A549 (cell line): ENCODE measurements at regions not wholly inside any gene's neighbourhood (a gene's known extent, or its start where the extent isn't known, plus 50 kb on each side); places are given as distances from the start of the nearest gene placed in this dataset.

Source experiments
- ATAC-seq, 2 experiments: fragments of 200-7000 bp in 1 of 2; fragments of >200 bp in 1 of 2; cut with Nextera tagmentation in 1 of 2; cut with Tn5 transposase in 1 of 2; 3 replicates each; pipeline versions ENCODE4 v1.8.0 to v1.9.1; 2018 to 2020; ENCODE audit warnings: mild to moderate bottlenecking in 1 of 2, moderate library complexity in 1 of 2
- CTCF ChIA-PET: fragments of 300-600 bp; sonication (Branson Sonifier 250); formaldehyde crosslinking; extraction: SDS; loops from one replicate; lab custom pipeline; 2021; ENCODE audit warnings: antibody characterized with exemption, inconsistent platforms; lab: Yijun Ruan, JAX
- POLR2A ChIA-PET: fragments of 350-600 bp; formaldehyde crosslinking; extraction: SDS; loops from one replicate; lab custom pipeline; 2021; ENCODE audit warnings: antibody characterized with exemption, inconsistent platforms; lab: Yijun Ruan, JAX
- DNase-seq, 2 experiments: peaks; one replicate each; pipeline versions ENCODE4 v3.0.0 to v3.0.0-alpha.2; 2011 to 2016; ENCODE audit warnings: low read depth in 1 of 2, low spot score in 1 of 2
- FAIRE-seq: peaks from 2 replicates; lab custom pipeline; 2011; peaks lifted over from hg19 to GRCh38; lab: Jason Lieb, UNC
- H3K27ac ChIP-seq, 2 experiments: fragments of >200 bp; sonication (Bioruptor Twin); formaldehyde crosslinking; 3 replicates each; pipeline ENCODE4 v1.5.1; 2016 to 2017
- H3K4me1 ChIP-seq: fragments of >200 bp; sonication (Bioruptor Twin); formaldehyde crosslinking; 3 replicates; pipeline ENCODE4 v1.6.1; 2016
- H3K4me2 ChIP-seq: fragments of >200 bp; sonication (Bioruptor Twin); formaldehyde crosslinking; 3 replicates; pipeline ENCODE4 v1.6.1; 2016
- H3K4me3 ChIP-seq: fragments of >200 bp; sonication (Bioruptor Twin); formaldehyde crosslinking; 3 replicates; pipeline ENCODE4 v1.5.1; 2016
- H3K9me3 ChIP-seq: fragments of >200 bp; sonication (Bioruptor Twin); formaldehyde crosslinking; 3 replicates; pipeline ENCODE4 v1.6.1; 2016
- BHLHE40 ChIP-seq: IDR thresholded peaks from 2 replicates; pipeline ENCODE4 v1.6.1; 2012; ENCODE audit warnings: low read depth, low read length, inconsistent platforms
- CBX2 ChIP-seq: fragments of 200-600 bp; sonication (generic); IDR thresholded peaks from 2 replicates; pipeline ENCODE4 v1.6.1; 2016; ENCODE audit warnings: low read depth, mild to moderate bottlenecking, borderline replicate concordance
- CBX8 ChIP-seq: fragments of 200-600 bp; sonication (generic); IDR thresholded peaks from 2 replicates; pipeline ENCODE4 v1.6.1; 2016
- EHF ChIP-seq: fragments of 250-450 bp; sonication (Bioruptor Pico); IDR thresholded peaks from 2 replicates; pipeline ENCODE4 v1.5.0; 2020; ENCODE audit warnings: mild to moderate bottlenecking
- EHMT2 ChIP-seq: fragments of 200-600 bp; sonication (generic); IDR thresholded peaks from 2 replicates; pipeline ENCODE4 v1.6.1; 2016; ENCODE audit warnings: antibody characterized with exemption, low read depth, mild to moderate bottlenecking, moderate library complexity
- EP300 ChIP-seq, 2 experiments: fragments of >200 bp; sonication (Bioruptor Twin); formaldehyde crosslinking; IDR thresholded peaks; 2 replicates in 1 of 2; 3 replicates in 1 of 2; pipeline ENCODE4 v1.6.1; 2016 to 2017
- ESRRA ChIP-seq: fragments of 150-350 bp; IDR thresholded peaks from 2 replicates; pipeline ENCODE4 v1.6.1; 2014; ENCODE audit warnings: mild to moderate bottlenecking, low read length, borderline replicate concordance
- FOXS1 ChIP-seq: fragments of 250-450 bp; sonication (Bioruptor Pico); IDR thresholded peaks from 2 replicates; pipeline ENCODE4 v1.5.0; 2020; ENCODE audit warnings: mild to moderate bottlenecking, moderate library complexity
- HDAC2 ChIP-seq: fragments of 200-600 bp; sonication (generic); IDR thresholded peaks from 2 replicates; pipeline ENCODE4 v1.6.1; 2016
- HOXB13 ChIP-seq: fragments of 250-450 bp; sonication (Bioruptor Pico); IDR thresholded peaks from 2 replicates; pipeline ENCODE4 v1.5.0; 2020; ENCODE audit warnings: low read depth, mild to moderate bottlenecking, moderate library complexity
- JUN ChIP-seq, 2 experiments: fragments of >200 bp; sonication (Bioruptor Twin); formaldehyde crosslinking; IDR thresholded peaks; 2 replicates in 1 of 2; 3 replicates in 1 of 2; pipeline ENCODE4 v1.6.1; 2016 to 2017
- JUNB ChIP-seq: fragments of >200 bp; sonication (Bioruptor Twin); formaldehyde crosslinking; IDR thresholded peaks from 2 replicates; pipeline ENCODE4 v1.6.1; 2016
- MAFK ChIP-seq: fragments of 450-650 bp; IDR thresholded peaks from 2 replicates; pipeline ENCODE4 v1.6.1; 2014; ENCODE audit not compliant: partially characterized antibody
- MAX ChIP-seq: IDR thresholded peaks from 2 replicates; pipeline ENCODE4 v1.6.1; 2012
- NR3C1 ChIP-seq: fragments of >200 bp; sonication (Bioruptor Twin); formaldehyde crosslinking; IDR thresholded peaks from 3 replicates; pipeline ENCODE4 v1.6.1; 2017
- PBX3 ChIP-seq: IDR thresholded peaks from 2 replicates; pipeline ENCODE4 v1.6.1; 2012
- TP53 ChIP-seq: fragments of 250-450 bp; sonication (Bioruptor Pico); IDR thresholded peaks from 2 replicates; pipeline ENCODE4 v1.5.0; 2021; ENCODE audit warnings: mild to moderate bottlenecking, moderate library complexity
- ZC3H11A ChIP-seq: fragments of 450-650 bp; IDR thresholded peaks from 2 replicates; pipeline ENCODE4 v1.6.1; 2014; ENCODE audit warnings: antibody characterized with exemption, mild to moderate bottlenecking
- ZFP36 ChIP-seq: fragments of 450-650 bp; IDR thresholded peaks from 2 replicates; pipeline ENCODE4 v1.6.1; 2014; ENCODE audit warnings: borderline replicate concordance; ENCODE audit not compliant: partially characterized antibody
- ZNF302 ChIP-seq: fragments of 250-450 bp; sonication (Bioruptor Pico); IDR thresholded peaks from 2 replicates; pipeline ENCODE4 v1.9.0; 2021; ENCODE audit warnings: inconsistent platforms, mild to moderate bottlenecking, moderate library complexity
- ZSCAN20 ChIP-seq: fragments of 250-450 bp; sonication (Bioruptor Pico); IDR thresholded peaks from 2 replicates; pipeline ENCODE4 v1.8.0; 2022; ENCODE audit warnings: mild to moderate bottlenecking, moderate library complexity
- WGBS: methylation state at CpG from one replicate; pipeline ENCODE4 v1.1.6; 2017; ENCODE audit errors: missing lambda C conversion rate; 5-methylcytosine and 5-hydroxymethylcytosine counted together
- TF ChIP-seq, protein P1 (sequence below): fragments of >200 bp; sonication (Bioruptor Twin); formaldehyde crosslinking; IDR thresholded peaks from 3 replicates; pipeline ENCODE4 v1.6.1; 2016
- TF ChIP-seq, protein P2 (sequence below): fragments of 450-650 bp; IDR thresholded peaks from 2 replicates; pipeline ENCODE4 v1.6.1; 2014; ENCODE audit warnings: antibody characterized with exemption
- TF ChIP-seq, protein P3 (sequence below): fragments of 250-450 bp; sonication (Bioruptor Pico); IDR thresholded peaks from 2 replicates; pipeline ENCODE4 v1.5.0; 2021; ENCODE audit warnings: mild to moderate bottlenecking, moderate library complexity, borderline replicate concordance
- TF ChIP-seq, protein P4 (sequence below): fragments of >200 bp; sonication (Bioruptor Twin); formaldehyde crosslinking; IDR thresholded peaks from 3 replicates; pipeline ENCODE4 v1.5.1; 2016
- TF ChIP-seq, protein P5 (sequence below): fragments of >200 bp; sonication (Bioruptor Twin); formaldehyde crosslinking; IDR thresholded peaks from 2 replicates; pipeline ENCODE4 v1.6.1; 2016

GRCh38 chr10:3548702-3549101 is 236.3 kb downstream of the KLF6 start:
- no peak overlapping the region for H3K4me3 ChIP-seq
- no peaks in the 10 kb centered on the region; the same call in 2 of the 3 replicates for H3K9me3 ChIP-seq
- FAIRE-seq (no peak), ATAC-seq (no peak), DNase-seq (no peak)
- peaks cover 6% of the 10 kb centered on the region; the same call in 1 of the 3 replicates for H3K4me1 ChIP-seq
- H3K27ac ChIP-seq, result peak overlapping the region in 1 of 2 experiments; percentile 56; a peak in 3 of 6 replicates
- TF ChIP-seq JUN (IDR thresholded peaks at IDR 0.05) (no peak), MAFK (peak; percentile 31), BHLHE40 (no peak)
- TF ChIP-seq, protein P1, sequence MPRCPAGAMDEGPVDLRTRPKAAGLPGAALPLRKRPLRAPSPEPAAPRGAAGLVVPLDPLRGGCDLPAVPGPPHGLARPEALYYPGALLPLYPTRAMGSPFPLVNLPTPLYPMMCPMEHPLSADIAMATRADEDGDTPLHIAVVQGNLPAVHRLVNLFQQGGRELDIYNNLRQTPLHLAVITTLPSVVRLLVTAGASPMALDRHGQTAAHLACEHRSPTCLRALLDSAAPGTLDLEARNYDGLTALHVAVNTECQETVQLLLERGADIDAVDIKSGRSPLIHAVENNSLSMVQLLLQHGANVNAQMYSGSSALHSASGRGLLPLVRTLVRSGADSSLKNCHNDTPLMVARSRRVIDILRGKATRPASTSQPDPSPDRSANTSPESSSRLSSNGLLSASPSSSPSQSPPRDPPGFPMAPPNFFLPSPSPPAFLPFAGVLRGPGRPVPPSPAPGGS, result no peak
- POLR2A ChIA-PET, result no interaction called here
- CTCF ChIA-PET, result interaction anchor here (2.1 kb wide), 1 partner anchor 23 kb away, joined by 4 read pairs; no protein-coding TSS in a partner anchor
- WGBS, result 91% methylated on average over 1 of the region's 1 CpG
- no peak overlapping the region for H3K4me2 ChIP-seq

- no peak overlapping the region for H3K4me2 ChIP-seq
- H3K9me3 ChIP-seq, result no peaks in the 10 kb centered on the region; the same call in 2 of the 3 replicates
- H3K4me3 ChIP-seq, result no peak overlapping the region
- CTCF ChIA-PET, result interaction anchor here (2.1 kb wide), 1 partner anchor 22 kb away, joined by 4 read pairs; no protein-coding TSS in a partner anchor
- ATAC-seq (no peak), DNase-seq (no peak), FAIRE-seq (no peak)
- no peak for TF ChIP-seq NR3C1
- no peak for TF ChIP-seq HDAC2
- TF ChIP-seq JUNB, result no peak
- TF ChIP-seq EHMT2, result no peak
- TF ChIP-seq, protein P2, sequence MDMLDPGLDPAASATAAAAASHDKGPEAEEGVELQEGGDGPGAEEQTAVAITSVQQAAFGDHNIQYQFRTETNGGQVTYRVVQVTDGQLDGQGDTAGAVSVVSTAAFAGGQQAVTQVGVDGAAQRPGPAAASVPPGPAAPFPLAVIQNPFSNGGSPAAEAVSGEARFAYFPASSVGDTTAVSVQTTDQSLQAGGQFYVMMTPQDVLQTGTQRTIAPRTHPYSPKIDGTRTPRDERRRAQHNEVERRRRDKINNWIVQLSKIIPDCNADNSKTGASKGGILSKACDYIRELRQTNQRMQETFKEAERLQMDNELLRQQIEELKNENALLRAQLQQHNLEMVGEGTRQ, result no peak
- TF ChIP-seq EP300 (IDR thresholded peaks at IDR 0.05), result no peak
- TF ChIP-seq CBX8, result no peak
- TF ChIP-seq CBX2, result no peak
- no peak for TF ChIP-seq ZC3H11A
- TF ChIP-seq ZFP36, result no peak
- TF ChIP-seq HOXB13 (CRISPR knock-in tag), result no peak
- TF ChIP-seq ZSCAN20, result no peak
- no peak for TF ChIP-seq PBX3
- TF ChIP-seq EHF (CRISPR knock-in tag), result no peak
- TF ChIP-seq JUN (IDR thresholded peaks at IDR 0.05), result no peak
- TF ChIP-seq ESRRA, result no peak
- TF ChIP-seq FOXS1 (CRISPR knock-in tag), result no peak
- no peak for TF ChIP-seq ZNF302
- H3K4me1 ChIP-seq, result peaks cover 6% of the 10 kb centered on the region; the same call in 1 of the 3 replicates
- no peak overlapping the region for H3K27ac ChIP-seq
- 87% methylated on average over 7 of the region's 7 CpGs for WGBS
- POLR2A ChIA-PET, result no interaction called here
Observed at GRCh38 chr10:3548076-3548475, 236.9 kb downstream of the KLF6 start.

GRCh38 chr10:3544561-3544960 is 240.4 kb downstream of the KLF6 start:
- ATAC-seq (no peak), DNase-seq (no peak), FAIRE-seq (no peak)
- Histone ChIP-seq H3K4me3 (no peak overlapping the region), H3K27ac (no peak overlapping the region), H3K9me3 (no peaks in the 10 kb centered on the region; the same call in 2 of the 3 replicates), H3K4me1 (peaks cover 16% of the 10 kb centered on the region; the same call in 1 of the 3 replicates), H3K4me2 (no peak overlapping the region)
- ChIA-PET POLR2A (no interaction called here), CTCF (no interaction called here)
- WGBS, result 74% methylated on average over 4 of the region's 4 CpGs
- no peak for TF ChIP-seq TP53 (CRISPR knock-in tag)
- TF ChIP-seq, protein P3, sequence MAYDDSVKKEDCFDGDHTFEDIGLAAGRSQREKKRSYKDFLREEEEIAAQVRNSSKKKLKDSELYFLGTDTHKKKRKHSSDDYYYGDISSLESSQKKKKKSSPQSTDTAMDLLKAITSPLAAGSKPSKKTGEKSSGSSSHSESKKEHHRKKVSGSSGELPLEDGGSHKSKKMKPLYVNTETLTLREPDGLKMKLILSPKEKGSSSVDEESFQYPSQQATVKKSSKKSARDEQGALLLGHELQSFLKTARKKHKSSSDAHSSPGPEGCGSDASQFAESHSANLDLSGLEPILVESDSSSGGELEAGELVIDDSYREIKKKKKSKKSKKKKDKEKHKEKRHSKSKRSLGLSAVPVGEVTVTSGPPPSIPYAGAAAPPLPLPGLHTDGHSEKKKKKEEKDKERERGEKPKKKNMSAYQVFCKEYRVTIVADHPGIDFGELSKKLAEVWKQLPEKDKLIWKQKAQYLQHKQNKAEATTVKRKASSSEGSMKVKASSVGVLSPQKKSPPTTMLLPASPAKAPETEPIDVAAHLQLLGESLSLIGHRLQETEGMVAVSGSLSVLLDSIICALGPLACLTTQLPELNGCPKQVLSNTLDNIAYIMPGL, result no peak
- TF ChIP-seq, protein P4, sequence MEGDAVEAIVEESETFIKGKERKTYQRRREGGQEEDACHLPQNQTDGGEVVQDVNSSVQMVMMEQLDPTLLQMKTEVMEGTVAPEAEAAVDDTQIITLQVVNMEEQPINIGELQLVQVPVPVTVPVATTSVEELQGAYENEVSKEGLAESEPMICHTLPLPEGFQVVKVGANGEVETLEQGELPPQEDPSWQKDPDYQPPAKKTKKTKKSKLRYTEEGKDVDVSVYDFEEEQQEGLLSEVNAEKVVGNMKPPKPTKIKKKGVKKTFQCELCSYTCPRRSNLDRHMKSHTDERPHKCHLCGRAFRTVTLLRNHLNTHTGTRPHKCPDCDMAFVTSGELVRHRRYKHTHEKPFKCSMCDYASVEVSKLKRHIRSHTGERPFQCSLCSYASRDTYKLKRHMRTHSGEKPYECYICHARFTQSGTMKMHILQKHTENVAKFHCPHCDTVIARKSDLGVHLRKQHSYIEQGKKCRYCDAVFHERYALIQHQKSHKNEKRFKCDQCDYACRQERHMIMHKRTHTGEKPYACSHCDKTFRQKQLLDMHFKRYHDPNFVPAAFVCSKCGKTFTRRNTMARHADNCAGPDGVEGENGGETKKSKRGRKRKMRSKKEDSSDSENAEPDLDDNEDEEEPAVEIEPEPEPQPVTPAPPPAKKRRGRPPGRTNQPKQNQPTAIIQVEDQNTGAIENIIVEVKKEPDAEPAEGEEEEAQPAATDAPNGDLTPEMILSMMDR, result no peak
- TF ChIP-seq EP300 (IDR thresholded peaks at IDR 0.05), result no peak
- TF ChIP-seq, protein P2, result no peak
- TF ChIP-seq HOXB13 (CRISPR knock-in tag), result no peak
- no peak for TF ChIP-seq MAX
- TF ChIP-seq, protein P5, sequence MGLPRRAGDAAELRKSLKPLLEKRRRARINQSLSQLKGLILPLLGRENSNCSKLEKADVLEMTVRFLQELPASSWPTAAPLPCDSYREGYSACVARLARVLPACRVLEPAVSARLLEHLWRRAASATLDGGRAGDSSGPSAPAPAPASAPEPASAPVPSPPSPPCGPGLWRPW, result no peak
- TF ChIP-seq CBX2, result no peak
